GM12891 (cell line): ENCODE measurements at regions not wholly inside any gene's neighbourhood (a gene's known extent, or its start where the extent isn't known, plus 50 kb on each side); places are given as distances from the start of the nearest gene placed in this dataset.

Experiments
- DNase-seq: peaks from one replicate; pipeline ENCODE4 v3.0.0; 2011; ENCODE audit warnings: low spot score; ENCODE audit not compliant: insufficient read length
- FAIRE-seq: peaks from 2 replicates; lab custom pipeline; 2011; peaks lifted over from hg19 to GRCh38; lab: Jason Lieb, UNC
- PAX5 ChIP-seq: IDR thresholded peaks from 2 replicates; pipeline ENCODE4 v1.6.1; 2011; ENCODE audit warnings: low read length, moderate library complexity, mild to moderate bottlenecking; ENCODE audit not compliant: insufficient read depth, severe bottlenecking
- POLR2A ChIP-seq: IDR thresholded peaks from 2 replicates; pipeline ENCODE4 v1.6.1; 2011; ENCODE audit warnings: low read depth, low read length, control low read depth
- POLR2AphosphoS5 ChIP-seq: IDR thresholded peaks from 2 replicates; pipeline ENCODE4 v1.6.1; 2011; ENCODE audit warnings: low read depth, low read length, control low read depth
- POU2F2 ChIP-seq: IDR thresholded peaks from 2 replicates; pipeline ENCODE4 v1.6.1; 2011; ENCODE audit warnings: low read depth, mild to moderate bottlenecking, control low read depth, low read length, moderate library complexity
- SPI1 ChIP-seq: IDR thresholded peaks from 2 replicates; pipeline ENCODE4 v1.6.1; 2011; ENCODE audit warnings: low read depth, low read length, control low read depth
- TAF1 ChIP-seq: IDR thresholded peaks from 2 replicates; pipeline ENCODE4 v1.6.1; 2011; ENCODE audit warnings: low read depth, low read length, control low read depth

GRCh38 chr5:108634010-108634616 lies 113.6 kb upstream of the FER start:
- peak; percentile 51 for FAIRE-seq
- TF ChIP-seq POLR2A (no peak), PAX5 (no peak), POLR2AphosphoS5 (no peak), POU2F2 (no peak), SPI1 (no peak), TAF1 (no peak)
- no peak for DNase-seq

DNA sequence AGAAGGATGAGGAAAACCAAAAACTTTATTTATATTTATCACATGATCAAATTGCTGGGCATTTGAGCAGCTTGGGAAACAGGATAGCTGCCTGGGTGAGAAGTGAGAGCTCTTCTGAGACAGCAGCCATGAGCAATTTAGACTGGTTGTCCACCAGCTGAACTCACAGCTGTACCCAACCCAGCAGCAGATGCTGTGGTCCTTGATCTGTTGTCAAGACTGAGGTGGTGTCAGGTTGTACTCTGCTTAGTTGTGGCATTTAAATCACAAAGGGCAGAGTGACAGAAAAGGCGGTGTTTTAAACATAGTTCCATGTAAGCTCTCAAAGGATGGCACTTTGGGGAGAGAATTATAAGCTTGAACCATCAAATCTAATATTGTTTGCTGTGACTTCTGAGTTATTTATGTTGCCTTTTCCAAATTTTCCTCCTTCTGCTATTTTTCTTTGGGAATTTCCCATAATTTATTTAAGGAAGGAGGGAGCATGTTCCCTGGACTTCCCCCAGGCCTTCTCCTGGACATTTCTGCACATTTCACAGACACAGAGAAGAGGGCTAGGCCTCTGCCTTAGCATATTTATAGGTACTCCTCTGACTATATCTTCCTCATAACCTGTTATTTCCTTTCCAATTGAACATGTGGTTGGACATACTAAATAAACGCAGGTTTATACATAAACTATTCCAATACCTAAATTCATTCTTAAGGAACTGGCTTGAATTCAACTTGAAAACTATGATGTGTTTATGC lies 117.7 kb upstream of the FER start:
- DNase-seq (no peak), FAIRE-seq (no peak)
- TF ChIP-seq POU2F2, result no peak
- TF ChIP-seq PAX5, result no peak
- no peak for TF ChIP-seq SPI1
- TF ChIP-seq TAF1, result no peak
- no peak for TF ChIP-seq POLR2AphosphoS5
- no peak for TF ChIP-seq POLR2A

- FAIRE-seq (no peak), DNase-seq (no peak)
- TF ChIP-seq PAX5 (no peak), POU2F2 (no peak), POLR2AphosphoS5 (no peak), TAF1 (no peak), SPI1 (no peak), POLR2A (no peak)
Observed at GRCh38 chr5:108625654-108626053, 122.0 kb upstream of the FER start.

- TF ChIP-seq POLR2AphosphoS5, result no peak
- TF ChIP-seq POU2F2, result no peak
- no peak for TF ChIP-seq TAF1
- TF ChIP-seq PAX5, result no peak
- TF ChIP-seq POLR2A, result no peak
- no peak for TF ChIP-seq SPI1
- FAIRE-seq (no peak), DNase-seq (no peak)
Observed at GRCh38 chr5:108623826-108624225, 123.9 kb upstream of the FER start.

DNA sequence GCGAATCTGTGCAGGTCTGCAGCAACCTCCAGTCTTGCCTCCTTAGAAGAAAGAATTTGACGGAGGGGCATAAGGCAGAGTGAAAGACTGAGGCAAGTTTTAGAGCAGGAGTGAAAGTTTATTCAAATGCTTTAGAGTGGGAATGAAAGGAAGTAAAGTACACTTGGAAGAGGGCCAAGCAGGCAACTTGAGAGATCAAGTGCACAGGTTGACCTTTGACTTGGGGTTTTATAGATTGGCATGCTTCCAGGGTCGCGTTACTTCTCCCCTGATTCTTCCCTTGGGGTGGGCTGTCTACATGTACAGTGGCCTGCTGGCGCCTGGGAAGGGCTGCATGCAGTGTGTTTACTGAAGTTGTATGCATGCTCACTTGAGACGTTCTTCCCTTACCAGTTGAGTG lies 127.2 kb upstream of the FER start:
- FAIRE-seq, result no peak
- DNase-seq, result no peak
- TF ChIP-seq POU2F2 (no peak), SPI1 (no peak), TAF1 (no peak), POLR2A (no peak), PAX5 (no peak), POLR2AphosphoS5 (no peak)

DNA sequence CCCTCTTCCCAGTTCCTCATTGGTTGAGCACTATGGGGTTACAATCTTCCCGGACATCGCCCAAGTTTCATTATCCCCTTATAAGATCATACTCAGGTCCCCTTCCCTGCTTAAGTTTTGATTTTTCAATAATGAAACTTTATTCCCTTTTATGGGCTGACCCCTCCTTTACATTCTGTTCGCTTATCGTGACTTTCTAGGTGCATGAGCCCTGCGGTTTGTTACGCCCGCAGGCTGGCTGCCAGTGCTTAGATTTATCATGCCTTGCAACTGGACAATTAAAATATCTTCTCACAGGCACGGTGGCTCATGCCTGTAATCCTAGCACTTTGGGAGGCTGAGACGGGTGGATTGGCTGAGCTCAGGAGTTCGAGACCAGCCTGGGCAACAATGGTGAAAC lies 127.9 kb upstream of the FER start:
- no peak for DNase-seq
- no peak for FAIRE-seq
- TF ChIP-seq POLR2AphosphoS5, result no peak
- no peak for TF ChIP-seq SPI1
- no peak for TF ChIP-seq POU2F2
- TF ChIP-seq PAX5, result no peak
- TF ChIP-seq POLR2A, result no peak
- TF ChIP-seq TAF1, result no peak

- DNase-seq, result no peak
Observed at GRCh38 chr5:108617467-108618435, 129.9 kb upstream of the FER start.

GRCh38 chr5:108615216-108615615 lies 132.5 kb upstream of the FER start:
- no peak for DNase-seq
- no peak for FAIRE-seq
- TF ChIP-seq TAF1, result no peak
- TF ChIP-seq POLR2AphosphoS5, result no peak
- TF ChIP-seq POLR2A, result no peak
- TF ChIP-seq SPI1, result no peak
- no peak for TF ChIP-seq PAX5

More at GRCh38 chr5:108617467-108618435, 129.9 kb upstream of the FER start:
- no peak for FAIRE-seq
- TF ChIP-seq PAX5 (no peak), POLR2A (no peak), POLR2AphosphoS5 (no peak), POU2F2 (no peak), SPI1 (no peak), TAF1 (no peak)

DNA sequence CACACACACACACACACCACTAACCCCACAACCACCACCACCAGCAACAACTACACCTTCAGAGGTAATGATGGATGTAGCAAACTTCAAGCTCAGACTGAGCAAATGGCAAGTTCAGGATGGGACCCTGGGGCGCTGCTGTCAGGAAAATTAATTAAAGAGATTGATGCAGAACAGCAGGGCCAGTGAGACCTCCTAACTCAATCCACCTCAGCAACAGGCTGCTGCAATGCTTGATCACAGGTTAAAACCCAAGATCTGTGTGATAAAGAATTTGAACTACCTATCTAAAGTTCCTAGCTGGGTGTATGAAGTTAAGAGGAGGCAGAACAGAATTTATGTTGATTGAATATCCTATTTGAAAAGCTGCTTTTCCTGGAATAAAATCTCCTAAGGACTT lies 140.3 kb upstream of the FER start:
- no peak for TF ChIP-seq POLR2A
- TF ChIP-seq POU2F2, result no peak
- TF ChIP-seq TAF1, result no peak
- TF ChIP-seq POLR2AphosphoS5, result no peak
- TF ChIP-seq PAX5, result no peak
- no peak for TF ChIP-seq SPI1
- DNase-seq (no peak), FAIRE-seq (no peak)
